ENCODE measurements at regions not wholly inside any gene's neighbourhood (a gene's known extent, or its start where the extent isn't known, plus 50 kb on each side); places are given as distances from the start of the nearest gene placed in this dataset.

DNA sequence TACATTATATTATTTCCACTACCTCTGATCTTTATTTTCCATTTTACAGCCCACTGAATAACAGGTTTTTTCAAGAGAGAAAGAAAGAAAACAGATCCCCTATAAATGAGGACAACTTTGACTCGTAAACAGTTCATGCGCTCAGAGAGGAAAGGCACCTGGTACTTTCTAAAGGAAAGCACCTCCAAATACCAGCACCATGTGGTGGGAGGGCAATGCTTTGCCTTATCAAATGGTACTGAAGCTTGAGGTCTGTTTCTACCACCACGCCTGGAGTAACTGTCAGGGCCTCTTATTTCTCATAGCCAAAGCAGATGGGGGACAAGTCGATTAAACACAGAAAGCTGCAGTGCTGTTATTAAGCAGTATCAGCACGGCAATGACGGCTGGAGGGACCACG, 510.3 kb upstream of the ZFHX3 start:
- TF ChIP-seq POLR2A (IDR thresholded peaks at IDR 0.05), result no peak
- TF ChIP-seq POLR2AphosphoS5 (IDR thresholded peaks at IDR 0.05), result no peak
- TF ChIP-seq, protein P1, sequence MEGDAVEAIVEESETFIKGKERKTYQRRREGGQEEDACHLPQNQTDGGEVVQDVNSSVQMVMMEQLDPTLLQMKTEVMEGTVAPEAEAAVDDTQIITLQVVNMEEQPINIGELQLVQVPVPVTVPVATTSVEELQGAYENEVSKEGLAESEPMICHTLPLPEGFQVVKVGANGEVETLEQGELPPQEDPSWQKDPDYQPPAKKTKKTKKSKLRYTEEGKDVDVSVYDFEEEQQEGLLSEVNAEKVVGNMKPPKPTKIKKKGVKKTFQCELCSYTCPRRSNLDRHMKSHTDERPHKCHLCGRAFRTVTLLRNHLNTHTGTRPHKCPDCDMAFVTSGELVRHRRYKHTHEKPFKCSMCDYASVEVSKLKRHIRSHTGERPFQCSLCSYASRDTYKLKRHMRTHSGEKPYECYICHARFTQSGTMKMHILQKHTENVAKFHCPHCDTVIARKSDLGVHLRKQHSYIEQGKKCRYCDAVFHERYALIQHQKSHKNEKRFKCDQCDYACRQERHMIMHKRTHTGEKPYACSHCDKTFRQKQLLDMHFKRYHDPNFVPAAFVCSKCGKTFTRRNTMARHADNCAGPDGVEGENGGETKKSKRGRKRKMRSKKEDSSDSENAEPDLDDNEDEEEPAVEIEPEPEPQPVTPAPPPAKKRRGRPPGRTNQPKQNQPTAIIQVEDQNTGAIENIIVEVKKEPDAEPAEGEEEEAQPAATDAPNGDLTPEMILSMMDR (IDR thresholded peaks at IDR 0.05), result no peak

Measured in suprapubic skin (tissue), 4 donors.